NCI-H2081 treated with DMSO at 0.1 percent for 48 hours (cell line): ENCODE measurements at regions not wholly inside any gene's neighbourhood (a gene's known extent, or its start where the extent isn't known, plus 50 kb on each side); places are given as distances from the start of the nearest gene placed in this dataset.
"Not testable (repeated sequence)": the region's sequence is repeated elsewhere in the genome, so short reads cannot be mapped to it uniquely, and the experiment has no call there.

Source experiments
- DNase-seq: peaks from one replicate; lab custom pipeline; 2025; lab: John Stamatoyannopoulos, UW

GRCh38 chr6:37580176-37580955, 80.7 kb upstream of the CCDC167 start:
- DNase-seq: no peak

- DNase-seq: no peak
Measured at GRCh38 chr6:37579444-37580067, 79.9 kb upstream of the CCDC167 start.

GRCh38 chr6:37578104-37578503, 78.4 kb upstream of the CCDC167 start:
- no peak for DNase-seq

- DNase-seq: no peak
Measured at GRCh38 chr6:37576336-37576737, 76.6 kb upstream of the CCDC167 start.

- DNase-seq: no peak
Measured at GRCh38 chr6:37575221-37575620, 75.5 kb upstream of the CCDC167 start.

- no peak for DNase-seq
Measured at GRCh38 chr6:37572334-37572733, 72.6 kb upstream of the CCDC167 start.

GRCh38 chr6:37570482-37571133, 70.9 kb upstream of the CCDC167 start:
- no peak for DNase-seq

- DNase-seq: no peak
Measured at GRCh38 chr6:37569743-37570481, 70.2 kb upstream of the CCDC167 start.

- no peak for DNase-seq
Measured at GRCh38 chr6:37569317-37569716, 69.6 kb upstream of the CCDC167 start.

GRCh38 chr6:37566950-37567349, 67.3 kb upstream of the CCDC167 start:
- no peak for DNase-seq

GRCh38 chr6:37566111-37566949, 66.6 kb upstream of the CCDC167 start:
- DNase-seq: peak; percentile 27

GRCh38 chr6:37565267-37566110, 65.8 kb upstream of the CCDC167 start:
- peak; percentile 19 for DNase-seq

GRCh38 chr6:37562926-37563288, 63.2 kb upstream of the CCDC167 start:
- not testable (repeated sequence) for DNase-seq

- no peak for DNase-seq
Measured at GRCh38 chr6:37561361-37561760, 61.7 kb upstream of the CCDC167 start.

GRCh38 chr6:37560737-37561103, 61.0 kb upstream of the CCDC167 start:
- DNase-seq: no peak

- DNase-seq: no peak
Measured at GRCh38 chr6:37559501-37559900, 59.8 kb upstream of the CCDC167 start.

- no peak for DNase-seq
Measured at GRCh38 chr6:37559050-37559449, 59.4 kb upstream of the CCDC167 start.

GRCh38 chr6:37558646-37559045, 59.0 kb upstream of the CCDC167 start:
- no peak for DNase-seq

- DNase-seq: no peak
Measured at GRCh38 chr6:37558168-37558567, 58.5 kb upstream of the CCDC167 start.

- no peak for DNase-seq
Measured at GRCh38 chr6:37557645-37558114, 58.0 kb upstream of the CCDC167 start.
